Breast epithelium (tissue), 4 donors: ENCODE measurements at regions not wholly inside any gene's neighbourhood (a gene's known extent, or its start where the extent isn't known, plus 50 kb on each side); places are given as distances from the start of the nearest gene placed in this dataset.

Experiments used
- DNase-seq, 2 donors: peaks; one replicate each; pipeline ENCODE4 v3.0.0-alpha.2; 2019; ENCODE audit warnings: low spot score in 2 of 2
- H3K27ac ChIP-seq, 2 donors: fragments of 200-600 bp; sonication (generic) in 1 of 2; one replicate each; pipeline ENCODE4 v1.5.1; 2016 to 2019; ENCODE audit warnings: mild to moderate bottlenecking in 1 of 2
- H3K27me3 ChIP-seq, 2 donors: fragments of 200-600 bp; sonication (generic) in 1 of 2; one replicate each; pipeline versions ENCODE4 v1.5.1 to v1.6.0; 2017 to 2019; ENCODE audit warnings: control low read depth in 1 of 2, mild to moderate bottlenecking in 1 of 2
- H3K36me3 ChIP-seq: fragments of 200-600 bp; one replicate; pipeline ENCODE4 v1.5.1; 2019
- H3K4me1 ChIP-seq, 2 donors: fragments of 200-600 bp; sonication (generic); one replicate each; pipeline ENCODE4 v1.5.1; 2016 to 2019; ENCODE audit warnings: control low read depth in 1 of 2
- H3K4me3 ChIP-seq, 3 donors: fragments of 200-600 bp; sonication (generic); 1 replicate in 2 of 3; 2 replicates in 1 of 3; pipeline ENCODE4 v1.5.1; 2016 to 2019; ENCODE audit warnings: mild to moderate bottlenecking in 3 of 3, moderate library complexity in 2 of 3
- H3K9me3 ChIP-seq, 2 donors: fragments of 200-600 bp; sonication (generic) in 1 of 2; one replicate each; pipeline ENCODE4 v1.5.1; 2016 to 2019; ENCODE audit warnings: control low read depth in 1 of 2
- CTCF ChIP-seq, 3 donors: fragments of 450-650 bp; IDR thresholded peaks; one replicate each; pipeline ENCODE4 v1.5.1; 2016 to 2017; ENCODE audit warnings: antibody characterized with exemption in 3 of 3, mild to moderate bottlenecking in 3 of 3, moderate library complexity in 3 of 3
- POLR2A ChIP-seq: fragments of 450-650 bp; IDR thresholded peaks from one replicate; pipeline ENCODE4 v1.6.1; 2016; ENCODE audit warnings: antibody characterized with exemption, mild to moderate bottlenecking, moderate library complexity
- POLR2AphosphoS5 ChIP-seq, 3 donors: sonication (generic); formaldehyde crosslinking; IDR thresholded peaks; one replicate each; pipeline ENCODE4 v1.6.1; 2017; ENCODE audit warnings: antibody characterized with exemption in 3 of 3
- intact Hi-C: fragments of 100-400 bp; cut with DNase I; formaldehyde crosslinking; loops from one replicate; pipeline ENCODE4 v1.15.1; 2023; ENCODE audit warnings: low total_unique reads

- Histone ChIP-seq H3K4me3 (no peak overlapping the region), H3K9me3 (peaks cover 0 to 4% of the 10 kb centered on the region in 2 donors), H3K4me1 (no peaks in the 10 kb centered on the region), H3K27ac (no peak overlapping the region), H3K36me3 (no peaks in the 10 kb centered on the region), H3K27me3 (no peaks in the 10 kb centered on the region)
- no peak for DNase-seq
- intact Hi-C loops, result loop anchor here (5.0 to 10.0 kb wide), 2 partner anchors 348 to 1039 kb away; no protein-coding TSS in a partner anchor
- TF ChIP-seq POLR2A, result no peak
- TF ChIP-seq POLR2AphosphoS5 (IDR thresholded peaks at IDR 0.05), result no peak
- no peak for TF ChIP-seq CTCF (IDR thresholded peaks at IDR 0.05)
Observed at GRCh38 chr4:19095491-19096046, 1074.0 kb upstream of the LCORL start.

- Histone ChIP-seq H3K4me3 (no peak overlapping the region), H3K27me3 (no peaks in the 10 kb centered on the region), H3K36me3 (no peaks in the 10 kb centered on the region), H3K4me1 (no peaks in the 10 kb centered on the region), H3K27ac (no peak overlapping the region), H3K9me3 (peaks cover 0 to 5% of the 10 kb centered on the region in 2 donors)
- intact Hi-C loops, result loop anchor here (10.0 kb wide), 1 partner anchor 1041 kb away; no protein-coding TSS in a partner anchor
- DNase-seq, result no peak
- TF ChIP-seq POLR2AphosphoS5 (IDR thresholded peaks at IDR 0.05), result no peak
- no peak for TF ChIP-seq POLR2A
- TF ChIP-seq CTCF (IDR thresholded peaks at IDR 0.05), result no peak
Observed at GRCh38 chr4:19093951-19094350, 1072.4 kb upstream of the LCORL start.

GRCh38 chr4:19092797-19093196, 1071.2 kb upstream of the LCORL start:
- Histone ChIP-seq H3K36me3 (no peaks in the 10 kb centered on the region), H3K27ac (no peak overlapping the region), H3K27me3 (no peaks in the 10 kb centered on the region), H3K4me3 (no peak overlapping the region), H3K4me1 (no peaks in the 10 kb centered on the region), H3K9me3 (peaks cover 0 to 5% of the 10 kb centered on the region in 2 donors)
- intact Hi-C loops, result loop anchor here (10.0 kb wide), 1 partner anchor 1042 kb away; no protein-coding TSS in a partner anchor
- TF ChIP-seq CTCF (IDR thresholded peaks at IDR 0.05), result no peak
- no peak for TF ChIP-seq POLR2A
- no peak for TF ChIP-seq POLR2AphosphoS5 (IDR thresholded peaks at IDR 0.05)
- no peak for DNase-seq

- intact Hi-C loops, result no loop called here
- Histone ChIP-seq H3K27me3 (no peaks in the 10 kb centered on the region), H3K27ac (no peak overlapping the region), H3K4me3 (no peak overlapping the region), H3K36me3 (no peaks in the 10 kb centered on the region), H3K9me3 (no peaks in the 10 kb centered on the region), H3K4me1 (no peaks in the 10 kb centered on the region)
- TF ChIP-seq CTCF (IDR thresholded peaks at IDR 0.05) (no peak), POLR2A (no peak), POLR2AphosphoS5 (IDR thresholded peaks at IDR 0.05) (no peak)
- DNase-seq, result no peak
Observed at GRCh38 chr4:19074036-19074435, 1052.5 kb upstream of the LCORL start.

- no peak for DNase-seq
- Histone ChIP-seq H3K9me3 (peaks cover 0 to 11% of the 10 kb centered on the region in 2 donors), H3K27me3 (no peaks in the 10 kb centered on the region), H3K4me3 (no peak overlapping the region), H3K27ac (no peak overlapping the region), H3K4me1 (no peaks in the 10 kb centered on the region), H3K36me3 (no peaks in the 10 kb centered on the region)
- TF ChIP-seq CTCF (IDR thresholded peaks at IDR 0.05), result no peak
- no peak for TF ChIP-seq POLR2AphosphoS5 (IDR thresholded peaks at IDR 0.05)
- TF ChIP-seq POLR2A, result no peak
- intact Hi-C loops, result no loop called here
Observed at GRCh38 chr4:19063662-19064061, 1042.1 kb upstream of the LCORL start.
